ENCODE measurements at regions not wholly inside any gene's neighbourhood (a gene's known extent, or its start where the extent isn't known, plus 50 kb on each side); places are given as distances from the start of the nearest gene placed in this dataset.
"Not testable (repeated sequence)": the region's sequence is repeated elsewhere in the genome, so short reads cannot be mapped to it uniquely, and the experiment has no call there.

GRCh38 chr13:90445179-90445578 lies 902.3 kb upstream of the MIR17HG start:
- DNase-seq: no peak

GRCh38 chr13:90447034-90447733 lies 900.3 kb upstream of the MIR17HG start:
- no peak for DNase-seq

- DNase-seq: no peak
Observed at GRCh38 chr13:90447734-90448101, 899.8 kb upstream of the MIR17HG start.

- DNase-seq: no peak
Observed at GRCh38 chr13:90448466-90449037, 898.9 kb upstream of the MIR17HG start.

GRCh38 chr13:90453342-90453741 lies 894.1 kb upstream of the MIR17HG start:
- DNase-seq: no peak

GRCh38 chr13:90454002-90454636 lies 893.4 kb upstream of the MIR17HG start:
- DNase-seq: no peak

GRCh38 chr13:90455067-90455466 lies 892.4 kb upstream of the MIR17HG start:
- no peak for DNase-seq

GRCh38 chr13:90455823-90456222 lies 891.7 kb upstream of the MIR17HG start:
- no peak for DNase-seq

- no peak for DNase-seq
Observed at GRCh38 chr13:90461398-90461797, 886.1 kb upstream of the MIR17HG start.

GRCh38 chr13:90477216-90477615 lies 870.3 kb upstream of the MIR17HG start:
- DNase-seq: no peak

- no peak for DNase-seq
Observed at GRCh38 chr13:90483906-90484305, 863.6 kb upstream of the MIR17HG start.

- DNase-seq: no peak
Observed at GRCh38 chr13:90485436-90485835, 862.1 kb upstream of the MIR17HG start.

- DNase-seq: no peak
Observed at GRCh38 chr13:90492872-90493271, 854.6 kb upstream of the MIR17HG start.

- no peak for DNase-seq
Observed at GRCh38 chr13:90493667-90494066, 853.8 kb upstream of the MIR17HG start.

GRCh38 chr13:90494849-90495248 lies 852.6 kb upstream of the MIR17HG start:
- not testable (repeated sequence) for DNase-seq

- no peak for DNase-seq
Observed at GRCh38 chr13:90498096-90498495, 849.4 kb upstream of the MIR17HG start.

GRCh38 chr13:90498816-90499215 lies 848.7 kb upstream of the MIR17HG start:
- no peak for DNase-seq

GRCh38 chr13:90500569-90500968 lies 846.9 kb upstream of the MIR17HG start:
- no peak for DNase-seq

GRCh38 chr13:90502153-90502552 lies 845.3 kb upstream of the MIR17HG start:
- DNase-seq: no peak

- DNase-seq: no peak
Observed at GRCh38 chr13:90502762-90503161, 844.7 kb upstream of the MIR17HG start.

GRCh38 chr13:90510319-90510718 lies 837.2 kb upstream of the MIR17HG start:
- DNase-seq: no peak

- DNase-seq: no peak
Observed at GRCh38 chr13:90511903-90512302, 835.6 kb upstream of the MIR17HG start.

- not testable (repeated sequence) for DNase-seq
Observed at GRCh38 chr13:90514712-90515111, 832.8 kb upstream of the MIR17HG start.

- no peak for DNase-seq
Observed at GRCh38 chr13:90518417-90518816, 829.1 kb upstream of the MIR17HG start.
